ENCODE measurements at regions not wholly inside any gene's neighbourhood (a gene's known extent, or its start where the extent isn't known, plus 50 kb on each side); places are given as distances from the start of the nearest gene placed in this dataset.

DNA sequence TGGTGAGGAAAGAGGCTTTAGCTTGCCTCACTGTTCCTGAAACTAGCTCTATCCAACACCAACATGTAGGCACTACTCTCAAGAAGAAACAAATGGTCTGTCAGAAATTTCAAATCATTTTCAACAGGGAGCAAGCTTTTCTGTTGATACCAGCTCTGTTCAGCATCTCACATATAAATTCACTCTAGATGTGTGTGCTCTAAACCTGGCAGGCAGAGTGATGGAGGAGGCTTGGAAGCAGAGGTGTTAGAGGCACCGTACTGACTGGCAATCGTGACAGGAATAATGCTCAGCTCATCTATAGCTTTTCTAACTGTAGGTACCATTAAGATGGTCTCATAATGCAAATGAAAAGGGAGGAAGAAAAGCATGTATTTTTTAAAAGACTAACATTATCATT, 597.2 kb upstream of the NECTIN3 start:
- no peak overlapping the region for H3K9ac ChIP-seq (ENCODE audit: extremely low read depth, low read length, poor library complexity, severe bottlenecking)
- no peak for DNase-seq
- H3K4me3 ChIP-seq (ENCODE audit: low read length): no peak overlapping the region
- H3K36me3 ChIP-seq (ENCODE audit: control insufficient read depth, insufficient read depth, low read length): no peaks in the 10 kb centered on the region
- H3K9me3 ChIP-seq (ENCODE audit: control insufficient read depth, low read length): no peaks in the 10 kb centered on the region
- no peaks in the 10 kb centered on the region for H3K4me1 ChIP-seq (ENCODE audit: control insufficient read depth, insufficient read depth, low read length)
- TF ChIP-seq, protein P1, sequence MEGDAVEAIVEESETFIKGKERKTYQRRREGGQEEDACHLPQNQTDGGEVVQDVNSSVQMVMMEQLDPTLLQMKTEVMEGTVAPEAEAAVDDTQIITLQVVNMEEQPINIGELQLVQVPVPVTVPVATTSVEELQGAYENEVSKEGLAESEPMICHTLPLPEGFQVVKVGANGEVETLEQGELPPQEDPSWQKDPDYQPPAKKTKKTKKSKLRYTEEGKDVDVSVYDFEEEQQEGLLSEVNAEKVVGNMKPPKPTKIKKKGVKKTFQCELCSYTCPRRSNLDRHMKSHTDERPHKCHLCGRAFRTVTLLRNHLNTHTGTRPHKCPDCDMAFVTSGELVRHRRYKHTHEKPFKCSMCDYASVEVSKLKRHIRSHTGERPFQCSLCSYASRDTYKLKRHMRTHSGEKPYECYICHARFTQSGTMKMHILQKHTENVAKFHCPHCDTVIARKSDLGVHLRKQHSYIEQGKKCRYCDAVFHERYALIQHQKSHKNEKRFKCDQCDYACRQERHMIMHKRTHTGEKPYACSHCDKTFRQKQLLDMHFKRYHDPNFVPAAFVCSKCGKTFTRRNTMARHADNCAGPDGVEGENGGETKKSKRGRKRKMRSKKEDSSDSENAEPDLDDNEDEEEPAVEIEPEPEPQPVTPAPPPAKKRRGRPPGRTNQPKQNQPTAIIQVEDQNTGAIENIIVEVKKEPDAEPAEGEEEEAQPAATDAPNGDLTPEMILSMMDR (conservative IDR thresholded peaks at IDR 0.05): no peak
- 94 to 100% methylated on average over 1 to 2 of the region's 2 CpGs for WGBS, 2 experiments (ENCODE audit: insufficient coverage in 1 of 2, insufficient read length in 1 of 2)
- Mint-ChIP-seq H3K9me3 (no peaks in the 10 kb centered on the region), H3K4me1 (no peaks in the 10 kb centered on the region), H3K27ac (no peak overlapping the region), H3K36me3 (ENCODE audit: low read depth) (no peaks in the 10 kb centered on the region), H3K27me3 (ENCODE audit: insufficient read depth) (no peaks in the 10 kb centered on the region), H3K4me3 (no peak overlapping the region)
- H3K27ac ChIP-seq (ENCODE audit: low read depth, low read length): no peak overlapping the region
- no peaks in the 10 kb centered on the region for H3K27me3 ChIP-seq (ENCODE audit: control insufficient read depth, insufficient read depth, low read length, poor library complexity, severe bottlenecking)

GRCh38 chr3:110478377-110479054, 593.1 kb upstream of the NECTIN3 start:
- H3K36me3 Mint-ChIP-seq (ENCODE audit: low read depth): no peaks in the 10 kb centered on the region
- Histone ChIP-seq H3K36me3 (ENCODE audit: control insufficient read depth, insufficient read depth, low read length) (no peaks in the 10 kb centered on the region), H3K9ac (ENCODE audit: extremely low read depth, low read length, poor library complexity, severe bottlenecking) (no peak overlapping the region), H3K27ac (ENCODE audit: low read depth, low read length) (no peak overlapping the region), H3K4me1 (ENCODE audit: control insufficient read depth, insufficient read depth, low read length) (no peaks in the 10 kb centered on the region), H3K27me3 (ENCODE audit: control insufficient read depth, insufficient read depth, low read length, poor library complexity, severe bottlenecking) (no peaks in the 10 kb centered on the region), H3K9me3 (ENCODE audit: control insufficient read depth, low read length) (peaks cover 19% of the 10 kb centered on the region), H3K4me3 (ENCODE audit: low read length) (no peak overlapping the region)
- H3K9me3 Mint-ChIP-seq: peaks cover 4% of the 10 kb centered on the region
- no peak overlapping the region for H3K27ac Mint-ChIP-seq
- no peaks in the 10 kb centered on the region for H3K27me3 Mint-ChIP-seq (ENCODE audit: insufficient read depth)
- H3K4me3 Mint-ChIP-seq: no peak overlapping the region
- TF ChIP-seq, protein P1 (conservative IDR thresholded peaks at IDR 0.05): no peak
- no peak for DNase-seq
- WGBS, 2 experiments (ENCODE audit: insufficient coverage in 1 of 2, insufficient read length in 1 of 2): 96 to 100% methylated on average over 1 to 3 of the region's 4 CpGs
- H3K4me1 Mint-ChIP-seq: no peaks in the 10 kb centered on the region

DNA sequence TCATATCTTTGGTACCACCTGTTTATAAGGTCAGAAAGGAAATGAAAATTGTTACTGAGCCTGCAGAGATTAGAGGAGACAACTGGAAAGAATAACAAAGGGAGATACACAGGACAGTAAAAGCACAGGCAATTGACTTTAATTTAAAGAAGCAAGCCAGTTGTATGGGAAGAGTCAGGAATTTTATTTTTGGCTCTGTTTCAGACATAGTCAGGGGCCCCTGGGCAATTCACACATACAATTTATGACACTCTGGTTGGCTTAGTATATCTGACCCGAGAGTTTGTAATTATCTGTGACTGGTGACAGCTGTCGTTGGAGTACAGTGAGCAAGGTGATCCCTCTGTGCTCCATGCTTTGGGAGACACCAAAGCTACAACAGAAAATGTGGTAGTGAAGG, 591.9 kb upstream of the NECTIN3 start:
- WGBS, 2 experiments (ENCODE audit: insufficient coverage in 1 of 2, insufficient read length in 1 of 2): 95 to 100% methylated on average over 2 of the region's 2 CpGs
- H3K27ac ChIP-seq (ENCODE audit: low read depth, low read length): no peak overlapping the region
- DNase-seq: no peak
- TF ChIP-seq, protein P1 (conservative IDR thresholded peaks at IDR 0.05): no peak
- Mint-ChIP-seq H3K27me3 (ENCODE audit: insufficient read depth) (no peaks in the 10 kb centered on the region), H3K9me3 (peaks cover 10% of the 10 kb centered on the region), H3K27ac (no peak overlapping the region), H3K36me3 (ENCODE audit: low read depth) (no peaks in the 10 kb centered on the region), H3K4me3 (no peak overlapping the region), H3K4me1 (no peaks in the 10 kb centered on the region)
- no peak overlapping the region for H3K9ac ChIP-seq (ENCODE audit: extremely low read depth, low read length, poor library complexity, severe bottlenecking)
- no peak overlapping the region for H3K4me3 ChIP-seq (ENCODE audit: low read length)
- peaks cover 29% of the 10 kb centered on the region for H3K9me3 ChIP-seq (ENCODE audit: control insufficient read depth, low read length)
- H3K4me1 ChIP-seq (ENCODE audit: control insufficient read depth, insufficient read depth, low read length): no peaks in the 10 kb centered on the region
- no peaks in the 10 kb centered on the region for H3K27me3 ChIP-seq (ENCODE audit: control insufficient read depth, insufficient read depth, low read length, poor library complexity, severe bottlenecking)
- no peaks in the 10 kb centered on the region for H3K36me3 ChIP-seq (ENCODE audit: control insufficient read depth, insufficient read depth, low read length)

Measured in endodermal cell (in vitro differentiated cells).